Body of pancreas (tissue), 4 donors: ENCODE measurements at regions not wholly inside any gene's neighbourhood (a gene's known extent, or its start where the extent isn't known, plus 50 kb on each side); places are given as distances from the start of the nearest gene placed in this dataset.

Source experiments
- ATAC-seq: fragments of 150-250 bp; one replicate; pipeline ENCODE4 v1.9.1; 2016
- DNase-seq, 4 donors: peaks; one replicate each; pipeline ENCODE4 v3.0.0-alpha.2; 2019
- H3K27ac ChIP-seq, 4 donors: fragments of 200-600 bp; sonication (generic); 1 replicate in 3 of 4; 2 replicates in 1 of 4; pipeline versions ENCODE4 v1.5.1 to v1.6.1; 2016 to 2019; ENCODE audit warnings: mild to moderate bottlenecking in 1 of 4, mixed read lengths in 1 of 4, moderate library complexity in 1 of 4
- H3K27me3 ChIP-seq, 2 donors: fragments of 200-600 bp; sonication (generic); one replicate each; pipeline ENCODE4 v1.6.0; 2016; ENCODE audit warnings: mild to moderate bottlenecking in 1 of 2
- H3K36me3 ChIP-seq, 2 donors: fragments of 200-600 bp; sonication (generic); replicated peaks in 1 of 2; 2 replicates each; pipeline ENCODE4 v1.5.1; 2016; ENCODE audit warnings: low read depth in 2 of 2; ENCODE audit not compliant: insufficient read depth in 1 of 2
- H3K4me1 ChIP-seq: fragments of 200-600 bp; sonication (generic); one replicate; pipeline ENCODE4 v1.6.0; 2016
- H3K4me3 ChIP-seq, 2 donors: fragments of 200-600 bp; sonication (generic); 1 replicate in 1 of 2; 2 replicates in 1 of 2; pipeline ENCODE4 v1.5.1; 2016 to 2019
- H3K9me3 ChIP-seq, 3 donors: fragments of 200-600 bp; sonication (generic); 1 replicate in 2 of 3; 2 replicates in 1 of 3; pipeline ENCODE4 v1.5.1; 2016
- CTCF ChIP-seq, 7 experiments: fragments of 450-650 bp in 4 of 7; fragments of 200-600 bp in 3 of 7; sonication (generic) in 3 of 7; IDR thresholded peaks; one replicate each; pipeline ENCODE4 v1.5.1; 2016 to 2019; ENCODE audit warnings: antibody characterized with exemption in 7 of 7
- POLR2A ChIP-seq, 3 donors: fragments of 450-650 bp; IDR thresholded peaks; one replicate each; pipeline ENCODE4 v1.6.1; 2016; ENCODE audit warnings: antibody characterized with exemption in 3 of 3, mild to moderate bottlenecking in 2 of 3
- WGBS, 2 donors: methylation state at CpG; one replicate each; pipeline ENCODE4 v1.1.5; 2017; 5-methylcytosine and 5-hydroxymethylcytosine counted together
- intact Hi-C: fragments of 100-400 bp; cut with DNase I; formaldehyde crosslinking; loops from one replicate; pipeline ENCODE4 v1.15.1; 2023

GRCh38 chr13:32877491-32877890 is 138.7 kb upstream of the KL start:
- Histone ChIP-seq H3K4me3 (no peak overlapping the region), H3K36me3 (no peaks in the 10 kb centered on the region), H3K27me3 (no peaks in the 10 kb centered on the region), H3K9me3 (no peaks in the 10 kb centered on the region), H3K27ac (no peak overlapping the region), H3K4me1 (no peaks in the 10 kb centered on the region)
- TF ChIP-seq CTCF (IDR thresholded peaks at IDR 0.05) (no peak), POLR2A (IDR thresholded peaks at IDR 0.05) (no peak)
- no peak for DNase-seq
- ATAC-seq = no peak
- intact Hi-C loops = no loop called here
- WGBS, 2 donors = 67 to 68% methylated on average over 2 of the region's 2 CpGs

GRCh38 chr13:32878163-32878562 is 138.1 kb upstream of the KL start:
- Histone ChIP-seq H3K27me3 (no peaks in the 10 kb centered on the region), H3K4me1 (no peaks in the 10 kb centered on the region), H3K36me3 (no peaks in the 10 kb centered on the region), H3K4me3 (no peak overlapping the region), H3K9me3 (no peaks in the 10 kb centered on the region), H3K27ac (no peak overlapping the region)
- no peak for ATAC-seq
- intact Hi-C loops = no loop called here
- 60 to 75% methylated on average over 4 of the region's 4 CpGs for WGBS, 2 donors
- TF ChIP-seq POLR2A (IDR thresholded peaks at IDR 0.05) (no peak), CTCF (IDR thresholded peaks at IDR 0.05) (no peak)
- no peak for DNase-seq

GRCh38 chr13:32880636-32881035 is 135.6 kb upstream of the KL start:
- WGBS, 2 donors = 95 to 100% methylated on average over 3 of the region's 3 CpGs
- no peak for TF ChIP-seq POLR2A (IDR thresholded peaks at IDR 0.05)
- TF ChIP-seq CTCF (IDR thresholded peaks at IDR 0.05) = no peak

GRCh38 chr13:32881074-32881776 is 135.0 kb upstream of the KL start:
- Histone ChIP-seq H3K36me3 (no peaks in the 10 kb centered on the region), H3K27ac (no peak overlapping the region), H3K4me3 (no peak overlapping the region), H3K4me1 (no peaks in the 10 kb centered on the region), H3K9me3 (no peaks in the 10 kb centered on the region), H3K27me3 (no peaks in the 10 kb centered on the region)
- DNase-seq (no peak), ATAC-seq (no peak)
- 50 to 67% methylated on average over 2 of the region's 2 CpGs for WGBS, 2 donors
- intact Hi-C loops = no loop called here
- no peak for TF ChIP-seq POLR2A (IDR thresholded peaks at IDR 0.05)
- TF ChIP-seq CTCF (IDR thresholded peaks at IDR 0.05) = no peak

More at GRCh38 chr13:32880636-32881035, 135.6 kb upstream of the KL start:
- H3K9me3 ChIP-seq = no peaks in the 10 kb centered on the region
- no peak for DNase-seq
- H3K4me3 ChIP-seq = no peak overlapping the region
- intact Hi-C loops = no loop called here
- H3K36me3 ChIP-seq = no peaks in the 10 kb centered on the region
- H3K27me3 ChIP-seq = no peaks in the 10 kb centered on the region
- no peaks in the 10 kb centered on the region for H3K4me1 ChIP-seq
- ATAC-seq = no peak
- no peak overlapping the region for H3K27ac ChIP-seq

- no peaks in the 10 kb centered on the region for H3K9me3 ChIP-seq
- 16 to 18% methylated on average over 2 of the region's 2 CpGs for WGBS, 2 donors
- DNase-seq (no peak), ATAC-seq (no peak)
- no peaks in the 10 kb centered on the region for H3K27me3 ChIP-seq
- H3K36me3 ChIP-seq = no peaks in the 10 kb centered on the region
- intact Hi-C loops = no loop called here
- no peak overlapping the region for H3K4me3 ChIP-seq
- no peaks in the 10 kb centered on the region for H3K4me1 ChIP-seq
- TF ChIP-seq POLR2A (IDR thresholded peaks at IDR 0.05) = no peak
- no peak for TF ChIP-seq CTCF (IDR thresholded peaks at IDR 0.05)
- H3K27ac ChIP-seq = no peak overlapping the region
These were observed 134.5 kb upstream of the KL start for GRCh38 chr13:32881777-32882145.
